ENCODE measurements at regions not wholly inside any gene's neighbourhood (a gene's known extent, or its start where the extent isn't known, plus 50 kb on each side); places are given as distances from the start of the nearest gene placed in this dataset.
A peak's percentile ranks its signal among the peaks of the same experiment; 100 is the strongest.
"Not testable (repeated sequence)": the region's sequence is repeated elsewhere in the genome, so short reads cannot be mapped to it uniquely, and the experiment has no call there.

DNA sequence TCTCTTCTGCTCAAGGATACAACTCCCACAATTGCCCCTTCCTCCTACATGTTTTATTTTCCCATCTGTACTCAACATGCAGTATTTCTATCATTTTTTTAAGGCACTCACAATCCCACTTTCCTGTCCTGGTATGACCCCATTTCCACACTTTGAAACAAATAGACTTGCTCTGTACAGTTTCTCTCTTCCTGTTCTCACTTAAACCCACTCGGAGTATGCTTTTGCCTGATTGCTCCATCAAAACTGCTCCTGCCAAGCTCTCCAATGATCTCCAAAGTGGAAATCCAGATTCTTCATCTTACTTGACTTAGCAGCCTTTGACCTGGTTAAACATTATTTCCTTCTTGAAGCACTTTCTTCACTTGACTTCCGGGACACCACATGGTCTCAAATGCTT lies 384.5 kb downstream of the SEC23A start:
- no peak for DNase-seq (ENCODE audit: low read depth in 2 of 2)

DNA sequence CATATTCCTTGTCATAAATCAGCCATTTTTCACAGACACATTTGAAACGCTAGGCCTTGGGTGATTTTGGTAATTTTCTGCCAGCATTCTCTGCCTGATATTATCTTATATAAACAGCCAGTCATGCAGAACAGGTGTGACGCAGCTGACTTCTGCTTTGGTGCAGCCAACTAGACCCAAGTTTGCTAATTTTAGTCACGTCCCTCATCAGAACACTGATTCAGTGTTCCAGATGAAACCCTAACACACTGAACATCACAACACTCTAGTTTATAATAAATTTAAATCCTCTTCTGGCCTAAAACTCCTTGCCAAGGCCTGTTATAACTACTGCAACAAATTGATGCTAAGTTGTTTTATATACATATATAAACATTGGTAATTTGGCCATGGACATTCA lies 386.1 kb downstream of the SEC23A start:
- no peak for DNase-seq (ENCODE audit: low read depth in 2 of 2)

DNA sequence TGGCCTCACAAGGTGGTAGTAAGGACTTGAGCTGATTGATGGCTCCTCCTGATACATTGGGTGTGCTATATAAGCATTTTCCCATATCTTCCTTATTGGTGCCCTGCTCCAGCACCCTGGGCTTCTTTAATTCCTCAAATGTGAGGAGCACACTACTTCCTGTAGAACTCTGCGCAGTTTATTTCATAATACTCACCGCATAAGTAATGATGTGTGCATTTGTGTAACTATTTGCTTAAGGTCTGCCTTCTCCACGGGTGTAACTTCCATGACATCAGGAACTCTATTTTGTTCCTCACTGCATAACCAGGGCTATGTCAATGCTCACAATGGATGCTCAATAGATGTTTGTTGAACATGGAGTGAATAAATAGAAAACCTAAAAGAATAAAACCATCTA lies 392.2 kb downstream of the SEC23A start:
- DNase-seq (ENCODE audit: low read depth in 2 of 2) = no peak

DNA sequence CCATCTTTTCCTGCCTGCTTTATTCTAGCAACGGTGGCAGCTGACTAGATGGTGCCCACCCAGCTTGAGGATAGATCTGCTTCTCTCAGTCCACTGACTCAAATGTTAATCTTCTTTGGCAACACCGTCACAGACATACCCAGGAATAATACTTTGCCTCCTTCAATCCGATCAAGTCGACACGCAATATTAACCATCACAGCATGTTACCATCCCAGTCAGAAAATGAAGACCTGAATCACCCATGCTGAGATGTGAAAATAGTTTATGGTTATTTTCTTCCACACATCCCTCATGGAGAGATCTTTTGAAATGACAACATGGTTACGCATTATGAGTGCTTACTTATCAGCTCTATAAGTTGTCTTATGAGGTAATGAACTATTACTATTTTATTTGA lies 392.8 kb downstream of the SEC23A start:
- no peak for DNase-seq (ENCODE audit: low read depth in 2 of 2)

DNA sequence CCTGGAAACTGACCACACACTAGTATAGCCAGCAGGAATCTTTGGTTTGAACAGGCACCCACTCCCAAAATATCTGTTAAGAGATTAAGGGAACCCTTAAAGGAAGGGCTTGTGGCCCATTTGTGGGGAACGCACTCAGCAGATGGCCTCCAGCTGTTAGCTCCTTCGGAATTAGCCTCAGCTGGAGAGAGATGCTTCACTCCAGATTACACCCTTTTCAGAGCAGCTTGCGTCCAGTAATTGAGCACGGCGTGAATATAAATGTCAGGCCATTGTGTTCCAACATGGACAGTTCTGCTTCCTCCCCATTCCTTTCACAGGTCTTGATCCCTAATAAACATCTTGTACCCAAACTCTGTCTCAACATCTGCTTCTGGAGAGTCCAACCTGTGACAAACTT lies 397.8 kb downstream of the SEC23A start:
- DNase-seq (ENCODE audit: low read depth in 2 of 2) = no peak

DNA sequence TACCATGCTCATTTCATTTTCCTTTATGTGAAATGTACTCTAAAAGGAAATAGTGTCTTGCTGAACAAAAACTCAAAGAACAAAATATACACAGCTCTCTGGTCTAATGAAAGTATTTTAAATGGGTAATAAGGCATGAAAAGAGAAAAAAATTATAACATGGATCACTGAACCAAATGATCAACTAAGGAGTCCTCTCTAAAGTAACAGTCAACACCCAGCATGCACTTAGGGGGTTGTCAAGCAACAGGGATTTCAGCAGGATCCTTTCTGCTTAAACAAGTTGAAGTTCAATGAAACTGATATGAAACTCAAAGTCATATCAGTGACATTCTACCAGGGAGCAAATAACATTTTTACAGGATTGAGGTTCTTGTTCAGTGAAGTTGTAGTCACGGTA lies 398.8 kb downstream of the SEC23A start:
- no peak for DNase-seq (ENCODE audit: low read depth in 2 of 2)

DNA sequence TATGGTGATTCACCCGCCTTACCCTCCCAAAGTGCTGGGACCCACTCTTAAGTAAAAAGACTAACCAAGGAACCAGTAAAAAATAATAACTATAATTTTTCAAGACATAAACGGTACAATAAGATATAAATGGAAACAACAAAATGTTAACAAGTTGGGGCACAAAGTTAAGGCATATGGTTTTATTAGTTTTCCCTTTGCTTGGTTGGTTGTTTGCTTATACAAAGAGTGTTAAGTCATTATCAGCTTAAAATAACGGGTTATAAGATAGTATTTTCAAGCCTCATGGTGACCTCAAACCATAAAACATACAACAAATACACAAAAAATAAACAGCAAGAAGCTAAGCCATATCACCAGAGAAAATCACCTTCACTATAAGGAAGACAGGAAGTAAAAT lies 406.1 kb downstream of the SEC23A start:
- DNase-seq (ENCODE audit: low read depth in 2 of 2) = no peak

DNA sequence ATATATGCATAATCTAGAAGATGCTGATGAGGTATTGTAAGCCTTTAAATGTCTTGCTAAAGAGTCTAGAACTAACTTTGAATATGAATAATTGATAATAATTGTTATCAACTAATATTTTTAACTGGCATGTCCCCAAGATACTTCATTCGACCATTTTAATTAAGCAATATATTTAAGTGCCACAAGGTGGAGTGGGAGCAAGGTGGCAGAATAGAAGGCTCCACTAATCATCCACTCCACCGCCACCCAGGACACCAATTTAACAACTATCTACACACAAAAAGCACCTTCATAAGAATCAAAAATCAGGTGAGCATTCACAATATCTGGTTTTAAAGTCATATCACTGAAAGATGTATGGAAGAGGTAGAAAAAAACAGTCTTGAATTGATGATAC lies 409.6 kb downstream of the SEC23A start:
- no peak for DNase-seq (ENCODE audit: low read depth in 2 of 2)

DNA sequence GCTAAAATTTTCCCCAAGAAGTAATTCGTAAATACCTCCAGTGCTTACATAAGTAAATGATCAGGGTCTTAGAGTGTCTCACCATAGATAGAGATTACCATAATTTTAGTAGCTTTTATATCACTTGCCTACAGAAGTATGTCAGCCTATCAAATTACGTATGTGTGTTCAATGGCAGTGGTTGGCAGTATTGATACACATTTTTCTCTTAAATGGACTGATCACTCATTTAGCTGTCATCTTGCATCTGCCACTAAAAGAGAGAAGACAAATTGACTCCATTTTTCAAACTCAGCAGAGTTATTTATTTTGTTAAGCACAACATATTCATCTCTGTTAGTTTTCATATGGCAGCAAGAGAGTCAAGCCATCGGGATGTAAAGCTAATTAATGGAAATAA lies 413.1 kb upstream of the CLEC14A start:
- DNase-seq (ENCODE audit: low read depth in 2 of 2) = no peak

DNA sequence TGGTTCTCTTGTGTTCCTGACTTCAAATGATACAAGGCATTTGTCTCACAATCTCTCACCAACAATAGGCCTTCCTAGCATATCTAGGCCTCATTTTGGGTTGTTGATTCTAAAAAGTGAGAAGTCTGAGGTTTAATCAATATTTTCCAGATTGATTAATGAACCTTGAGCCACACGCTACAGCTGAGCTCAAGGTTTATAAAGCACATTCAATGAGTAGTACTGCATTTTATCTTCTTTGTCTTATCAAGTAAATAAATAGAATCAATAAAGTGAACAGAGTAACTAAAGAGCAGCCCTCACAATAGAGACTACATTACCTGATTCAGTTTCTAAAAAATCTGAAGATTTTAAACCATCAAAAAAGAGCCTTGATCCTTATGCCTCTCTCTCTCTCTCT lies 407.5 kb upstream of the CLEC14A start:
- no peak for DNase-seq (ENCODE audit: low read depth in 2 of 2)

DNA sequence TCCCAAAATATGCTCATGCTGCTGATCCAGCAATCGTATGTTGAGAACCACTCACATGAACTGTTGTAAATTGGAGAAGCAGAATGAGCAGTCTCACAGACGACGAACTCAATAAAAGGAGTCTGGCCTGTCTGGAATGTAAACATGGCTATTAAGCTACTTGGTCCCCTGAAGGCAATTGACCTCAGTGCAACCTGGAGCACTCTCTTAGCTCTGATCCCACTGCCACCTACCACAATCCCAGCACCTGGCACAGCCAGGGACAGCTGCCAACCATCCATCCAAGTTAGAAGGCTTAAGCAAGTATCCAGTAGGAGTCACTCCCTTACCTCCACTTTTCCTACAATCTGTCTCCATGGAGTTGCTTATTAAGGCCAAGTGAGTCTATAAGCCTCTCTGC lies 406.9 kb upstream of the CLEC14A start:
- DNase-seq (ENCODE audit: low read depth in 2 of 2) = no peak

DNA sequence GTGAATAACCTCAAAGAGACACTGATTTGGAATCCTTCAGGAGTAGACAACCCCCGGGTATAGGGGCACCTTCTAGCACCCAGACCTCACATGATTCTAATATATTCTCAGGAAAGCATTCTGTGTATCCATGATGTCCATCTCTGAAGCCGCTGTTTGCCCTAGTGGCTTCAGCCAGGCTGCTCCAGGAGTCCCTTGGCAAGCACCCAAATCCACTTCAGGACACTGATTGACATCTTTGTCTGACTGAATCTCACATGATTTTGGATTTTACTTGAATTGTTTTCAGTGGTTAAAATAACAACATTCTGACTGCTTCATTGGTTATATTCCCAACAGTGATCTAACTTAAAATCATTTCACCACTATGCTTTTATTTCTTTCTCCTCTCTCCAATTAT lies 390.5 kb upstream of the CLEC14A start:
- DNase-seq (ENCODE audit: low read depth in 2 of 2) = no peak

DNA sequence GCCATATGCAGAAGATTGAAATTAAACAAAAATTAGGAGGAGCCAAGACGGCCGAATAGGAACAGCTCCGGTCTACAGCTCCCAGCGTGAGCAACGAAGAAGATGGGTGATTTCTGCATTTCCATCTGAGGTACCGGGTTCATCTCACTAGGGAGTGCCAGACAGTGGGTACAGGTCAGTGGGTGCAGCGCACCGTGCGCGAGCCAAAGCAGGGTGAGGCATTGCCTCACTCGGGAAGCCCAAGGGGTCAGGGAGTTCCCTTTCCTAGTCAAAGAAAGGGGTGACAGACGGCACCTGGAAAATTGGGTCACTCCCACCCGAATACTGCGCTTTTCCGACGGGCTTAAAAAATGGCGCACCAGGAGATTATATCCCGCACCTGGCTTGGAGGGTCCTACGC lies 379.0 kb upstream of the CLEC14A start:
- not testable (repeated sequence) for DNase-seq (ENCODE audit: low read depth in 2 of 2)

DNA sequence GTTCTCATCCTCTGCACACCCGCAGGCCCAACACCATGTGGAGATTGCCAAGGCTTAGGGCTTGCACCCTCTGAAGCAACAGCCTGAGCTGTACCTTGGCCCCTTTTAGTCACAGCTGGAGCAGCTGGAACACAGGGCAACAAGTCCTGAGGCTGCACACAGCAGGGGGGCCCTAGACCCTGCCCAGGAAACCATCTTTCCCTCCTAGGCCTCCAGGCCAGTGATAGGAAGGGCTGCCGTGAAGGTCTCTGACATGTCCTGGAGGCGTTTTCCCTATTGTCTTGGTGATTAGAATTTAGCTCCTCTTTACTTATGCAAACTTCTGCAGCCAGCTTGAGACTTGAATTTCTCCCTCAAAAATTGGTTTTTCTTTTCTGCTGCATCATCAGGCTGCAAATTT lies 373.5 kb upstream of the CLEC14A start:
- no peak for DNase-seq (ENCODE audit: low read depth in 2 of 2)

DNA sequence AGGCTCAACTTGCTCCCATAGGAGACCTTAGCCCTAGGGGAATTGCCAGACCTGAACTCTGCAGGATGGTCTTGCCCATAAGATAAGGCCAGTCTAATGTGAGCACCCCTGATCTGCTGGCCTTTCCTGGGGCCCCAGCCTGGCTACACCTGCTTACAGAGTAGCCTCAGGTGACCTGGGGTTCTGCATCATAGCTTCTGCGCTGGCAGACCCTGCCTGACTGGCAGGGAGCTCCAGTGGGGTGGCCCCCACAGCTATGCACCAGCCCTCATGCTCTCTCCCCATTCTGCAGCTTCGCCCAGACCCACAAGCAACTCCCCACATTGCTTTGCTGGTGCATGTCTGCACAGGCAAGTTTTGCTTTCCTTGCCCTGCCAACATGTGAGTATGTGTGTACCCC lies 371.3 kb upstream of the CLEC14A start:
- DNase-seq (ENCODE audit: low read depth in 2 of 2) = no peak

DNA sequence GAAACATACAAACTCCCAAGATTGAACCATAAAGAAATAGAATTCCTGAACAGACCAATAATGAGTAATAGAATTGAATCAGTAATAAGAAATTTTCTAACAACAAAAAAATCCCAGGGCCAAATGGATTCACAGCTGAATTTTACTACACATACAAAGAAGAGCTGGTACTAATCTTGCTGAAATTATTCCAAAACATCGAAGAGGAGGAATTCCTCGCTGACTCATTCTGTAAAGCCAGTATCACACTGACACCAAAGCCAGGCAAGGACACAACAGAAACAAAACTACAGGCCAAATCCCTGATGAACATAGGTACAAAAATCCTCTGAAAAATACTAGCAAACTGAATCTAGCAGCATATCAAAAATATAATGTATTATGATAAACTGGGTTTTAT lies 367.8 kb upstream of the CLEC14A start:
- no peak for DNase-seq (ENCODE audit: low read depth in 2 of 2)

DNA sequence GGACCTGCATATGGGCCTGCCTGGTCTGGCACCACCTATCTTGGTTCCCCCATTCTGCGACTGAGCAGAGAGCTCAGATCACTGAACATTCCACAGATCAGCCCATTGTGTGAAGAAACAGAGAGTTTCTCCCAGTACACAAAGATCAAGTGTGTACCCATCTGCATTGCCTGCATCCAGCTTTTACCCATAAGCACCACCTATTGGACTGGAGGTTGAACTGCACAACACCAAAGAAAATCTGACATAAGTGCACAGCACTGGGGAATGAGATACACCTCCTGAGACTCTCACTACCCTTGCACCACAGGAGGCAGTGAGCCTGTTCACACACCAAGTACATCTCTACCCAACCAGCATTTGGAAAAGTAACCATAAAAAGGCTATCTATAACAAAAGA lies 362.6 kb upstream of the CLEC14A start:
- no peak for DNase-seq (ENCODE audit: low read depth in 2 of 2)

DNA sequence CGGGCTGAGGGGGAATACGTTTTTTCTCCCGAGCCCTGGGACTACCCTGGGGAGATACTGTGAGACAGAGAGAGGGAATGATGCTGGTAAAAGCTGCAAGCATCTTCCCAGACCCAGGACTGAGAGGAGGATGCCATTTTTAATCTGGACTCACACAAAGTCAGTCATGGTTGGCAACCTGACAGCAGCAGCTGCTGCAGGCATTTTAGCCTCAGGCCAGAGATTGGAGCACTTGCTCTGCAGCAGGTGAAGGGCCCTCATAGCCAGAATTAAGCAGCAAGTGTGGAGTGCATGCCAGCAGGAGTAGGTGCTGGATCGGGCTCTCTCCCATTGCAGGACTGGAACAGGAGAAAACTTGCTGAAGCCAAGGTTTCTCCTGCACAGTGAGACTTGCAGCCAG lies 361.1 kb upstream of the CLEC14A start:
- DNase-seq (ENCODE audit: low read depth in 2 of 2) = no peak

DNA sequence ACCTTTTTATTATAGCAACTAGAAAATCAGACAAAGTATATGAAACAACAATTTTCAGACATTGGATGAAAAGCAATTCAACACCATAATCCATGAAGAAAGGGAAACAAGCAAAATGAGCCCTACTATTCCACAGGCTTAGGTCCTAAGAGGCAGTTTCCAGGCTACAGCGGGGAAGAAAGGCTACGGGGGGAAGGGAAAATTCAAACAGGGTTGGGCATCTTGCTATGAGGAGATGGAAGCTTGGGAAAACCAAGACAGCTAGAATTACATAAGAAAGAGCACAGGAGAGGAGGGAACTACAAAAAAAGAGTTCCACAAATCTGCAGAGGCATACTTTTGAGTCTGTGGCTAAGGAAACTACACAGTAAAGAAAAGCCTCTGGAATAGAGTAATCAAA lies 356.0 kb upstream of the CLEC14A start:
- DNase-seq (ENCODE audit: low read depth in 2 of 2) = no peak

DNA sequence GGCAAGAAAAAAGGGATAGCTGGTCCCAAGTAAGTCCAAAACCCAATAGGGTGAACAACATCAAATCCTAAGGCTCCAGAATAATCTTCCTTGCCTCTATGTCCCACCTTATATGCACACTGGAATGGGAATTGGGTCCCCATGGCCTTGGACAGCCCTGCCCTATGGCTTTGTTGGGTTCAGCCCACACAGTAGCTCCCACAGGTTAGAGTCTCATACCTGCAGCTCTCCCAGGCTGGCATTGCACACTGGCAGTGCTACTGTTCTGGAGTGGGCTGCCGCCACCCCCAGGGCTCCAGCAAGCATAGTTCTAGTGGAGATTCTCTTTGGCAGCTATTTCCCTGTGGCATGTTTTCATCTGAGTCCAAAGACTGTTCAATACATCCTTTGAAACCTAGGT lies 352.4 kb upstream of the CLEC14A start:
- no peak for DNase-seq (ENCODE audit: low read depth in 2 of 2)

DNA sequence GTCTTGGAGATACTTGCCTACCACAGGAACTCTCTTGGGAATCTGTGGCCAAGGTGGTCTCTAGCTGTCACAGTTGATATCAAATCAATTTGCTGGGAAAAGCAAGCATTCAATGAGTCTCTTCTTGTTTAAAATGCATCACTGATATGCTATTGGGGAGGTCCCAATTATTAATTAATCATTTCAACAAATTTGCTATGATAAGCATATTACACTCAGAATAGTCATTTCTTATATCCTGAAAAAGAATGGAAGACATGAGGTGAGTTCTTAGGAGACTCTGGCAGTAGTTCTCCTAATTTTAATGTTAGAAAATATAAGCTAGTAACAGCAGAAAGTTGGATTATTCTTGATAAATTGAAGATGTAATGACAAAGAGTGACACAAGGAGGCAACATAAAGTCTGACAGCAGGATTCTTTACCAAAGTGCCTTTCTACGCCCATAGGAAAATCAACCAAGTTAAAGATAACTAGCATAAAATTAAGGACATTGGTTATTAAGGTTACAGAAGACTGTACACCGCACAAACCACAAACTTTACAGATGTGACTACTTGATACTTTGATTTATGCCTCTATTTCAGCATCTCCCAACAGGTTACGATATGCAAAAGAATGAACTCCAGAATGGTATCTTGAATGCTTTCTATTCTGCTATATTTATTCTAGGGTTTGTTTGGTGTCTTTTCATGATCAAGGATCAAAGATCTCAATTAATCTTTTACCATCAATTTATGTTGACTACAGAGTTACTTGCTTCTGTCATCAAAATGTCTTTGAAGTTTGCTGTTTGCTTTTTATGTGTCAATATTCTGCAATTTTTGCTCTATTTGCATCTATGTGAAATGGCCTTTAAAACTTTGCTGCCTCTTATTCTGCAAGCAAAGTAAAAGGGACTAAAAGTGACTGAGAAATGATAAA lies 349.6 kb upstream of the CLEC14A start:
- DNase-seq (ENCODE audit: low read depth in 2 of 2) = peak in 1 of 2 donors; percentile 17

DNA sequence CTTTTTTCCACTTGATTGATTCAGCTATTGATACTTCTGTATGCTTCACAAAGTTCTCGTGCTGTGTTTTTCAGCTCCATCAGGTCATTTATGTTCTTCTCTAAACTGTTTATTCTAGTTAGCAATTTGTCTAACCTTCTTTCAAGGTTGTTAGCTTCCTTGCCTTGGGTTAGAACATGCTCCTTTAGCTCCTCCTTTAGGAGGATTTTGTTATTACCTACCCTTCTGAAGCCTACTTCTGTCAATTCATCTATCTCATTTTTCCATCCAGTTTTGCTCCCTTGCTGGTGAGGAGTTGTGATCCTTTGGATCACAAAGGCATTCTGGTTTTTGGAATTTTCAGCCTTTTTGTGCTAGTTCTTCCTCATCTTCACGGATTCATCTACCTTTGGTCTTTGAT lies 344.7 kb upstream of the CLEC14A start:
- DNase-seq (ENCODE audit: low read depth in 2 of 2) = peak; percentile 12 to 58

DNA sequence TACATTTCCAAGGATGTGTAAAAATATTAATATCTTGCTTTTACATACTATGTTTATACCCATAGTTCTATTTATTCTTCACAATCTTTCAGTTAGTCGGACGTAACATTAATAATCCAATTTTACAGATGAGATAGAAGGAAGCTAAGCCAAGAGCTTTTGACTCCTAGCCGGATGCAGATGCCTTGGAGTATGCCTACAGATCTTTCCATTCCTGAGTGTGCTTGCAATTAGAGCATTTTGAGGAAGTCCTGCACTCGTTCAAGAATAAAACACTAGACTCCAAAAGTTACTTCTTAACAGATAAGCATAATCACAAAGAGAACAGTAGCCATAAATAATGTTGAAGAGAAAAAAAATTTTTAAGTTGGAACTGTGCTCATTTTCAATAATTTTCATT lies 337.6 kb upstream of the CLEC14A start:
- no peak for DNase-seq (ENCODE audit: low read depth in 2 of 2)

Data from dermis microvascular lymphatic vessel endothelial cell (primary cell).